Lower leg skin (tissue), 3 donors: ENCODE measurements at regions not wholly inside any gene's neighbourhood (a gene's known extent, or its start where the extent isn't known, plus 50 kb on each side); places are given as distances from the start of the nearest gene placed in this dataset.
"Not testable (repeated sequence)": the region's sequence is repeated elsewhere in the genome, so short reads cannot be mapped to it uniquely, and the experiment has no call there.

ENCODE experiments used
- CTCF ChIP-seq, 3 donors: fragments of 450-650 bp; IDR thresholded peaks; one replicate each; pipeline ENCODE4 v1.5.1; 2016; ENCODE audit warnings: antibody characterized with exemption in 3 of 3, mild to moderate bottlenecking in 3 of 3, moderate library complexity in 2 of 3
- POLR2A ChIP-seq, 2 donors: fragments of 450-650 bp; IDR thresholded peaks; one replicate each; pipeline ENCODE4 v1.6.1; 2016 to 2017; ENCODE audit warnings: antibody characterized with exemption in 2 of 2, mild to moderate bottlenecking in 1 of 2, moderate library complexity in 1 of 2

GRCh38 chrX:95524018-95524417, 1160.6 kb upstream of the DIAPH2 start:
- not testable (repeated sequence) for TF ChIP-seq CTCF, POLR2A (IDR thresholded peaks at IDR 0.05)
